Renal cortical epithelial cell (primary cell): ENCODE measurements at regions not wholly inside any gene's neighbourhood (a gene's known extent, or its start where the extent isn't known, plus 50 kb on each side); places are given as distances from the start of the nearest gene placed in this dataset.

ENCODE experiments used
- DNase-seq: peaks from one replicate; pipeline ENCODE4 v3.0.0-alpha.2; 2011; ENCODE audit warnings: low read depth

GRCh38 chr14:73782623-73783022 lies 68.4 kb upstream of the PNMA1 start:
- no peak for DNase-seq

GRCh38 chr14:73780896-73781295 lies 66.7 kb upstream of the PNMA1 start:
- DNase-seq = no peak

- DNase-seq = no peak
These were observed 66.2 kb upstream of the PNMA1 start for GRCh38 chr14:73780391-73780790.

DNA sequence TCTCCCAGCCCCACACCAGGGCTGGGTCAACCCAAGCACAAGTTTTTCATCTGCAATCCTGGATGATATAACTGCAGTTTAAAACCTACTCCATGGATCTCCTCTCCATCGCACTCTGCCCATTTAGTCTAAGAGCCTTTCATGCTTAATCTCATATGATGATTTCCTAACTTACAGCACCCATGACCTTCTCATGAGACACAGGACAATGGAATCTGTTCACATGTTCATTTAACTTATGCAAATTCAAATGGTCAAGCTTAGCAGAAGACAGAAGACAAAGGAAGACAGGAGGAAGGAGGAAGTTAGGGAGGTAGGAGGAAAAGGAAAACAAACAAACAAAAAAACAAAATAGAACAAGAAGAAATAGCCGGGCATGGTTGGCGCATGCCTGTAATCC lies 64.6 kb upstream of the PNMA1 start:
- no peak for DNase-seq

DNA sequence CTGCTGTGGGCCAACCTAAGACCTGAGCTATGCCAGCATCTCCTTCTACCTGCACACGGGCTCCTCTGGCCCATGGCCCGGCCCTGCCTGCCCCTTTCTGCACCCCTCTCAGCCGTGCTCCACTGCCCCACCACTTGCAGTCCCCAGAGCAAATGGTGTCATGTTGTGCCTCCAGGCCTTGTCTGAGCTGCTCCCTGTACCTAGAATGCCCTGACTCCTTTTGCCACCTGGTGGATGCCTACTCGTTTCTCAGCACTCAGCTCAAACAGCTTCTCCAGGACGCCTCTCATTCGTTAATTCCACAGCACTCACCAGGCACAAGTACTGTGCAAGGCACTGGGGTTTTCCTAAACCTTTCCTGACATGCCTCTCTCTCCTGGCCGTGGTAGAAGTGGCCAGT lies 63.2 kb upstream of the PNMA1 start:
- no peak for DNase-seq

DNA sequence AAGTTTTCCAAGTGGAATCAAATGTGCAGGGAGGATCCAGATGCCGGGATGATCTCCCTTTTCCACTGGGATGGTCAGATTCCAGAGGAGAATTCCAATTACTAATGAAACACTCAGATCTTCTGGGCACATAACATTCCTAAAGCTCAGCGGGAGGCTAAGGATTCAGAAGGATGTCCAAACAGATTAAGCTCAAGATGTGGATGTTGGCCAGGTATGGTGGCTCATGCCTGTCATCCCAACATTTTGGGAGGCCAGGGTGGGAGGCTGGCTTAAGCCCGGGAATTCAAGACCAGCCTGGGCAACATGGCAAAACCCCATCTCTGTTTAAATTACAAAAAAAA lies 62.0 kb upstream of the PNMA1 start:
- DNase-seq = no peak

GRCh38 chr14:73775339-73776193 lies 61.4 kb upstream of the PNMA1 start:
- DNase-seq = no peak

GRCh38 chr14:73774671-73775070 lies 60.5 kb upstream of the PNMA1 start:
- no peak for DNase-seq

DNA sequence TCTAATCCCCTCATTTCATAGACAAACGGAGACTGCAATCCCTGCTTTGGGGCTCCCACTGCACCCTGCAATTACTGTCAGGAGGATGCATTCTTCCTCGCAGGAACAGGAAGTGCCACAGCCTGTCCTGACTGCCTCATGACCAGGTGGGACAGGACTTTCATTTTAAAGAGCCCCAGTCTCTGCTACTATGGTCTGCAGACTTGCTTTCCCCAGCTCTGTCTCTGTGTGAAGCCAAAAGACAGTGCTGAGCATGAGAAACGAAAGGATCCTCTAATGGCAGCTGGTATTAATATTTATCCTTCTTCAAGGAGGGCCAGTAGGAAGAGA lies 60.0 kb upstream of the PNMA1 start:
- DNase-seq = no peak

DNA sequence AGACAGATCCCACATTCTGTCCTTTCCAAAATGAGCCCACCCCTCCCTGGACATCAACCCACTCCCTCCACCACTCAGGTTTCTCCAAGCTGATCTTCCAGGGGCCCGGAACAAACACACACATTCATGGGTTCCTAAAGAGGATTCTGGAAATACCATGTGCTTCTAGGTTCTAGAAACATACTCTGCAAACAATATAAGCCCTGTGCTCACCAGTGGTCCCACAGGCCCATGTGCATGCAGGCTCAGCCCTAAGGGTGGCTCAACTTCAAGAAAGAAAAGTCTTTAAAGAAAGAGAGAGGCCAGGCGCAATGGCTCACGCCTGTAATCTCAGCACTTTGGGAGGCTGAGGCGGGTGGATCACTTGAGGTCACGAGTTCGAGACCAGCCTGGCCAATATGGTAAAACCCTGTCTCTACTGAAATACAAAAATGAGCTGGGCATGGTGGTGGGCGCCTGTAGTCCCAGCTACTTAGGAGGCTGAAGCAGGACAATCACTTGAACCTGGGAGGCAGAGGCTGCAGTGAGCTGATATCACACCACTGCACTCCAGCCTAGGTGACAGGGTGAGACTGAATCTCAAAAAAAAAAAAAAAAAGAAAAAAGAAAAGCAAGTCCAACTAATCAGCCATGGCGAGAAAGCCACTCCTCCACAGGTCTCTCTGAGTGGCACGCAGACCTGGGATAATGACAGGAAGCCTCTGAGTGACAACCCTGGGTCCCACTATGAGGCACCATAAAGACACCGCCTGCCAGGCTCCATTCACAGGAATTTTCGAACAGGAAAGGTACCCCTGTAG lies 59.5 kb upstream of the PNMA1 start:
- no peak for DNase-seq

DNA sequence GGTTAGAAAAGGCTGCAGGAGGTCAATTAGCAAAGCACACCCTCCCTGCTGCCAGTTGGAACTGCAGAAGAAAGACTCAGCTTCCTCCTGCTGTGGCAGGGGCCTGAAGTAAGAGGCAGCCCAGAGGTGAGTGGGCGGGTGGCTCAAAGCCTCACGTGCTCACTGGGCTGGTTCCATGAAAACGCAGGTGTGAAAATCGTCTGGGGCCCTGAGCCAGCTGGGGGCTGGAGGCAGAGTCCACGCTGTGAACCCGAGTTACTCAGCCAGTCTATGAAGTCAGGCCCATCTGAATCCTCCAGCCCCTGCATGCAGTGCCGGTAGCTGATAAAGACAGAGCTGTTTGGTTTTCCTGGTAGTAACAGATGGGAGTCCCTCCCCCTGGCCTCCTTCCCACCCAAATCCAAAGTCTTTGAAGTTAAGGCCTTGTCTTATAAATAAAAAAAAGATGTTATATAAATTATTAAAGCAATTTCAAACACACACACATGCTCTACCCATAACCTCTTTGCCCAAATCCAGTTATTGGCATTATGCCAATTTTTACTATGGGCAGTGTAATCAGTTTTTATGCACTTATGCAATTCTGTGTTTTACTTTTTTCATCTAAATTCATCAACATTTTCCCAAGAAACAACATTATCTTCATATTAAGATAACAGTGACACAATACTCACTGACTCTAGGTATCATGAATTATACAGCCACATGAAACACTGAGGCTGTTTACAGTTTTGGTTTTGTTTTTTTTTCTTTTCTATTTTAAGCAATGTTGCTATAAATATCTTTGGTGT lies 57.9 kb upstream of the PNMA1 start:
- DNase-seq = peak; percentile 80

GRCh38 chr14:73770977-73771847 lies 57.0 kb upstream of the PNMA1 start:
- no peak for DNase-seq

GRCh38 chr14:73768107-73768506 lies 53.9 kb upstream of the PNMA1 start:
- DNase-seq = no peak

DNA sequence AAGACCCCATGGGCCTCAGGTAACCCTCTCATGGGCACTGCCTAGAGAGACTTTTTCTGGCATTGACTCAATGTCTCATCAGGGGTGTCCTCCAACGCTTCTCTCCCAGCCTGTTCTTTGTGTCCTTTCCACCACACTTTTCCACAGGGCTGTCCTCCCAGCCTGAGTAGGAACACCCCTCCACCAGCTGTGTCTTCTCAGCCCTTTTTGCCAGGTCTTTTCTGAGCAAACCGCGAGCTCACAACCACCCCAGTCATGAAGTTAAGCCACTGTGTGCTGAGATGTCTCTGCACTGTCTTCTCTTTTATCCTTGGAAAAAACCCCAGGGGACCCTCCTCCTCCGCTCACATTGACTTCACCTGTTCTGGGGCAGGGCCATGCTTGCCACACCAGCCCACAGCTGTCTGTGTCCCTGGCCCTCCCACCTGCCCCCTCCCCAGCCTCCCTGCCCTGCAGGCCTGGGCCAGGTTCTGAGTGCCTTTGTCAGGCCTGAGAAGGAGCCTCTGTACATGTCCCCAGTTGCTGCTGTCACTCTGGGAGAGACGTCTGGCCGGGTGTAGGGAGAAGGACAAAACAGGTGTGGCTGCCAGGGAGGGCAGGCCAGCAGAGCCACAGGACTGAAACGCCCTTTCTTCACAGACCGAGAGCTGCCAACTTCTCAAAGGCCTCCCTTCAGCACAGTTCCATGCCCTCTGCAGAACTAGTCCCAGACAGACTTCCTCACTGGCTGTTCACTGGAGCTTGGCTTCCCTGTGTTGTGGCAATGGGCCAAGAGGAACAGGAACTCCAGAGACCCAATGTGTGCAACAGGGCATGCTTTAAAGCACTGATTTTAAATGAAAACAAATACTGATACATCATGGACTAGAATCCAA lies 50.5 kb upstream of the PNMA1 start:
- peak; percentile 82 for DNase-seq
